ENCODE measurements at regions not wholly inside any gene's neighbourhood (a gene's known extent, or its start where the extent isn't known, plus 50 kb on each side); places are given as distances from the start of the nearest gene placed in this dataset.

GRCh38 chr20:60863548-60863947, 388.5 kb upstream of the CDH4 start:
- no peak for TF ChIP-seq CTCF (conservative IDR thresholded peaks at IDR 0.05)
- TF ChIP-seq ZFX (IDR thresholded peaks at IDR 0.05): no peak
